Activated B cell treated with CpG ODN at 0.5 μM for 24 hours (primary cell): ENCODE measurements at regions not wholly inside any gene's neighbourhood (a gene's known extent, or its start where the extent isn't known, plus 50 kb on each side); places are given as distances from the start of the nearest gene placed in this dataset.

Experiments
- ATAC-seq: fragments of 200-7000 bp; cut with Tn5 transposase; one replicate; pipeline ENCODE4 v1.10.0; 2021; ENCODE audit warnings: low read depth, mild to moderate bottlenecking, moderate library complexity
- CTCF ChIA-PET: fragments of 350-600 bp; sonication (Branson Sonifier 250); formaldehyde crosslinking; loops from one replicate; lab custom pipeline; 2021; ENCODE audit warnings: antibody characterized with exemption; lab: Charles Lee
- POLR2A ChIA-PET: fragments of 350-600 bp; sonication (Branson Sonifier 250); formaldehyde crosslinking; loops from one replicate; lab custom pipeline; 2021; ENCODE audit warnings: antibody characterized with exemption; lab: Charles Lee
- DNase-seq: peaks from one replicate; pipeline ENCODE4 v3.0.0; 2022
- H3K27ac Mint-ChIP-seq: one replicate; pipeline ENCODE4 v1.8.0; 2020; ENCODE audit warnings: mixed read lengths
- H3K27me3 Mint-ChIP-seq: one replicate; pipeline ENCODE4 v1.8.0; 2021; ENCODE audit warnings: mixed read lengths
- H3K36me3 Mint-ChIP-seq: one replicate; pipeline ENCODE4 v1.8.0; 2021; ENCODE audit warnings: low read depth, mixed read lengths
- H3K4me1 Mint-ChIP-seq: one replicate; pipeline ENCODE4 v1.8.0; 2021; ENCODE audit warnings: mixed read lengths
- H3K4me3 Mint-ChIP-seq: one replicate; pipeline ENCODE4 v1.8.0; 2020; ENCODE audit warnings: mild to moderate bottlenecking, mixed read lengths
- H3K9me3 Mint-ChIP-seq: one replicate; pipeline ENCODE4 v1.8.0; 2020; ENCODE audit warnings: mixed read lengths
- intact Hi-C: fragments of 100-400 bp; cut with micrococcal nuclease; formaldehyde crosslinking; loops from one replicate; pipeline ENCODE4 v1.15.1; 2024
- TF ChIP-seq, protein P1 (sequence below): fragments of 200-600 bp; IDR thresholded peaks from one replicate; pipeline ENCODE4 v1.8.0; 2022; ENCODE audit warnings: antibody characterized with exemption, mild to moderate bottlenecking

DNA sequence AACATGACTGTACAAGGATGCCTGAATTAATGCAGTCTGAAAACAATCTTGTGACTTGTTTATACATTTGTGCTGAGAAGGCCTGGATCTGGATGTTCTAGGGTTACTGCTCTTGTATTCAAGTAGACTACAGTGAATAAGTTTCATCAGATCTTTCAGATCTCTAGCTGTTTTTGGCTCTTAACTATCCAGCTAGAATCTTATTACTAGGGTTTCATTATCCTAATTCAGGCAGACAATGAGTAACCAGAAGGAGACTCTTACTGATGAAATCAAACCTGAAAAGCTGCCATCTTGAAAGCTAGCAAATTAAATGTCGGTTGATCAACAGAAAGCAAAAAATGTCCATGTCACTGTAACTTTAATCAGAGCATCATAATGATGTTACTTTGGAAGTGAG is 112.5 kb upstream of the KCNK2 start:
- ATAC-seq: no peak
- DNase-seq: no peak
- Mint-ChIP-seq H3K4me1 (no peaks in the 10 kb centered on the region), H3K27me3 (no peaks in the 10 kb centered on the region), H3K9me3 (no peaks in the 10 kb centered on the region), H3K4me3 (no peak overlapping the region), H3K27ac (no peak overlapping the region), H3K36me3 (no peaks in the 10 kb centered on the region)
- POLR2A ChIA-PET: no interaction called here
- TF ChIP-seq, protein P1, sequence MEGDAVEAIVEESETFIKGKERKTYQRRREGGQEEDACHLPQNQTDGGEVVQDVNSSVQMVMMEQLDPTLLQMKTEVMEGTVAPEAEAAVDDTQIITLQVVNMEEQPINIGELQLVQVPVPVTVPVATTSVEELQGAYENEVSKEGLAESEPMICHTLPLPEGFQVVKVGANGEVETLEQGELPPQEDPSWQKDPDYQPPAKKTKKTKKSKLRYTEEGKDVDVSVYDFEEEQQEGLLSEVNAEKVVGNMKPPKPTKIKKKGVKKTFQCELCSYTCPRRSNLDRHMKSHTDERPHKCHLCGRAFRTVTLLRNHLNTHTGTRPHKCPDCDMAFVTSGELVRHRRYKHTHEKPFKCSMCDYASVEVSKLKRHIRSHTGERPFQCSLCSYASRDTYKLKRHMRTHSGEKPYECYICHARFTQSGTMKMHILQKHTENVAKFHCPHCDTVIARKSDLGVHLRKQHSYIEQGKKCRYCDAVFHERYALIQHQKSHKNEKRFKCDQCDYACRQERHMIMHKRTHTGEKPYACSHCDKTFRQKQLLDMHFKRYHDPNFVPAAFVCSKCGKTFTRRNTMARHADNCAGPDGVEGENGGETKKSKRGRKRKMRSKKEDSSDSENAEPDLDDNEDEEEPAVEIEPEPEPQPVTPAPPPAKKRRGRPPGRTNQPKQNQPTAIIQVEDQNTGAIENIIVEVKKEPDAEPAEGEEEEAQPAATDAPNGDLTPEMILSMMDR: no peak
- CTCF ChIA-PET: no interaction called here
- intact Hi-C loops: no loop called here

DNA sequence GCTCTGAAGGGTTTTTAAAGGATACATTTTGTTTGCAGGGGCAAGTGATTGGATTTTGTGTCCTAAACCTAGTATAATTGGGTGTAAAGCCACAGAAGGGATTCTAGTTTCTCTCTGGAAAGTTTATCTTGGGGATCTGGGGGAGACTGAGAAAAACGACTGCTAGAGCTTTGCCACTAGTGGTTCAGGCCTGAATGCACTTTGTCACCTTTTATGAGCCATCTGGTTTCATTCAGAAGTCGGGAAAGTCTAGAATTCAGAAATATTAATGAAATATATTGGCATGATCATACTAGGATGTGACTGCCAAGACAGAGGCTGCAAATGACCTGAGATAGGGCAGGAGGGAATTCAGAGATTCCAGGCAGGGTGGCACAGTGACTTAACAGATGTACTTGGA is 111.5 kb upstream of the KCNK2 start:
- POLR2A ChIA-PET: no interaction called here
- Mint-ChIP-seq H3K27ac (no peak overlapping the region), H3K36me3 (no peaks in the 10 kb centered on the region), H3K27me3 (no peaks in the 10 kb centered on the region), H3K4me3 (no peak overlapping the region), H3K4me1 (no peaks in the 10 kb centered on the region), H3K9me3 (no peaks in the 10 kb centered on the region)
- TF ChIP-seq, protein P1: no peak
- DNase-seq (no peak), ATAC-seq (no peak)
- intact Hi-C loops: no loop called here
- CTCF ChIA-PET: no interaction called here

DNA sequence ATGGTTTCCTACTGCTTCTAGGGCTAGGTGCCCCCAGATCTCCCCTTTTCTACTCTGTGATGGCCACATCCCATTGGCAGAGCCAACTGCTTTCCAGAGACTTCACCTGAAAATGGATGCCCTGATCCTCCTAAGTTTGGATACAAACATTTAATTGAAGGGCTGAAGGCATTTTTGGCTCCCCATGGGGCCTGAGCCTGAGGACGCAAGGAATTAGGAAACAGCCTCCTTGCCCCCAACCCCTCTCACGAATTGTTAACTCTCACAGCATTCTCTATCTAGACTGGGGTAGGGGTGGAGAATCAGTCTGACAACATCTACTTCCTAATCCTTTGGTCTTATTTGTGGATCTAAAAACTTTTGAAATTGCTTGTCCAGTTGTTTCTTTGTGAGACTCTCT is 108.5 kb upstream of the KCNK2 start:
- intact Hi-C loops: no loop called here
- TF ChIP-seq, protein P1: no peak
- H3K9me3 Mint-ChIP-seq: no peaks in the 10 kb centered on the region
- no peak for DNase-seq
- no peak overlapping the region for H3K27ac Mint-ChIP-seq
- ChIA-PET CTCF (no interaction called here), POLR2A (no interaction called here)
- no peaks in the 10 kb centered on the region for H3K36me3 Mint-ChIP-seq
- ATAC-seq: no peak
- no peaks in the 10 kb centered on the region for H3K4me1 Mint-ChIP-seq
- no peak overlapping the region for H3K4me3 Mint-ChIP-seq
- no peaks in the 10 kb centered on the region for H3K27me3 Mint-ChIP-seq

- intact Hi-C loops: no loop called here
- H3K4me1 Mint-ChIP-seq: no peaks in the 10 kb centered on the region
- H3K27ac Mint-ChIP-seq: no peak overlapping the region
- no peak overlapping the region for H3K4me3 Mint-ChIP-seq
- H3K27me3 Mint-ChIP-seq: no peaks in the 10 kb centered on the region
- ATAC-seq (no peak), DNase-seq (no peak)
- TF ChIP-seq, protein P1: no peak
- ChIA-PET POLR2A (no interaction called here), CTCF (no interaction called here)
- H3K9me3 Mint-ChIP-seq: no peaks in the 10 kb centered on the region
- H3K36me3 Mint-ChIP-seq: no peaks in the 10 kb centered on the region
Observed at GRCh38 chr1:214976665-214977064, 105.9 kb upstream of the KCNK2 start.

GRCh38 chr1:214977110-214977509 is 105.4 kb upstream of the KCNK2 start:
- ATAC-seq: no peak
- Mint-ChIP-seq H3K4me3 (no peak overlapping the region), H3K27me3 (no peaks in the 10 kb centered on the region), H3K4me1 (no peaks in the 10 kb centered on the region), H3K36me3 (no peaks in the 10 kb centered on the region), H3K27ac (no peak overlapping the region), H3K9me3 (no peaks in the 10 kb centered on the region)
- ChIA-PET CTCF (no interaction called here), POLR2A (no interaction called here)
- TF ChIP-seq, protein P1: no peak
- no peak for DNase-seq
- intact Hi-C loops: no loop called here
